Liver (tissue), 8 donors: ENCODE measurements at regions not wholly inside any gene's neighbourhood (a gene's known extent, or its start where the extent isn't known, plus 50 kb on each side); places are given as distances from the start of the nearest gene placed in this dataset.

Experiments used
- DNase-seq: peaks from one replicate; pipeline ENCODE4 v3.0.0-alpha.2; 2017; ENCODE audit warnings: low spot score
- H3K27ac ChIP-seq, 2 donors: one replicate each; pipeline ENCODE4 v1.7.0; 2013; ENCODE audit warnings: inconsistent platforms in 2 of 2, low read length in 2 of 2, control low read depth in 1 of 2, low read depth in 1 of 2, mild to moderate bottlenecking in 1 of 2
- H3K27me3 ChIP-seq, 4 donors: one replicate each; pipeline versions ENCODE4 v1.6.1 to v1.7.0; 2013; ENCODE audit warnings: low read length in 3 of 4, inconsistent platforms in 1 of 4, mild to moderate bottlenecking in 1 of 4, moderate library complexity in 1 of 4; ENCODE audit not compliant: control insufficient read depth in 4 of 4, insufficient read depth in 4 of 4
- H3K36me3 ChIP-seq, 4 donors: one replicate each; pipeline versions ENCODE4 v1.6.1 to v1.7.0; 2013; ENCODE audit warnings: low read length in 3 of 4, mild to moderate bottlenecking in 3 of 4, low read depth in 1 of 4, moderate library complexity in 1 of 4; ENCODE audit not compliant: control insufficient read depth in 4 of 4, insufficient read depth in 3 of 4
- H3K4me1 ChIP-seq, 4 donors: one replicate each; pipeline versions ENCODE4 v1.6.1 to v1.7.0; 2013; ENCODE audit warnings: low read length in 3 of 4, mild to moderate bottlenecking in 3 of 4, moderate library complexity in 1 of 4; ENCODE audit not compliant: control insufficient read depth in 4 of 4, insufficient read depth in 4 of 4
- H3K4me3 ChIP-seq, 3 donors: one replicate each; pipeline versions ENCODE4 v1.6.1 to v1.7.0; 2013; ENCODE audit warnings: low read length in 3 of 3, control low read depth in 1 of 3, low read depth in 1 of 3, mild to moderate bottlenecking in 1 of 3
- H3K9ac ChIP-seq, 2 donors: one replicate each; pipeline ENCODE4 v1.7.0; 2013; ENCODE audit warnings: low read length in 2 of 2, mild to moderate bottlenecking in 2 of 2, moderate library complexity in 2 of 2, control low read depth in 1 of 2, low read depth in 1 of 2
- H3K9me3 ChIP-seq, 4 donors: one replicate each; pipeline versions ENCODE4 v1.6.1 to v1.7.0; 2013; ENCODE audit warnings: low read length in 3 of 4; ENCODE audit not compliant: control insufficient read depth in 4 of 4
- ATF3 ChIP-seq: IDR thresholded peaks from 2 replicates; pipeline ENCODE4 v1.6.1; 2016; ENCODE audit warnings: antibody characterized with exemption
- EGR1 ChIP-seq, 2 donors: IDR thresholded peaks; 2 replicates each; pipeline ENCODE4 v1.6.1; 2016 to 2018; ENCODE audit warnings: antibody characterized with exemption in 2 of 2, low read depth in 2 of 2
- FOXA1 ChIP-seq: IDR thresholded peaks from 2 replicates; pipeline ENCODE4 v1.6.1; 2016; ENCODE audit warnings: antibody characterized with exemption
- FOXA2 ChIP-seq: IDR thresholded peaks from 2 replicates; pipeline ENCODE4 v1.6.1; 2016; ENCODE audit warnings: antibody characterized with exemption
- GABPA ChIP-seq, 2 donors: IDR thresholded peaks in 1 of 2; conservative IDR thresholded peaks in 1 of 2; 2 replicates each; pipeline ENCODE4 v1.6.1; 2016; ENCODE audit warnings: antibody characterized with exemption in 2 of 2, mild to moderate bottlenecking in 1 of 2, moderate library complexity in 1 of 2
- HNF4A ChIP-seq, 2 donors: conservative IDR thresholded peaks; 2 replicates each; pipeline ENCODE4 v1.6.1; 2016; ENCODE audit warnings: antibody characterized with exemption in 2 of 2, mild to moderate bottlenecking in 2 of 2
- HNF4G ChIP-seq: IDR thresholded peaks from 2 replicates; pipeline ENCODE4 v1.6.1; 2016; ENCODE audit warnings: antibody characterized with exemption
- JUND ChIP-seq, 2 donors: IDR thresholded peaks; 2 replicates each; pipeline ENCODE4 v1.6.1; 2016; ENCODE audit warnings: antibody characterized with exemption in 2 of 2
- MAX ChIP-seq: IDR thresholded peaks from 2 replicates; pipeline ENCODE4 v1.6.1; 2016; ENCODE audit warnings: antibody characterized with exemption
- NR2F2 ChIP-seq: IDR thresholded peaks from 2 replicates; pipeline ENCODE4 v1.6.1; 2016; ENCODE audit warnings: antibody characterized with exemption
- RAD21 ChIP-seq, 2 donors: IDR thresholded peaks; 2 replicates each; pipeline ENCODE4 v1.6.1; 2016; ENCODE audit warnings: antibody characterized with exemption in 2 of 2, mild to moderate bottlenecking in 2 of 2
- RXRA ChIP-seq, 2 donors: IDR thresholded peaks; 2 replicates each; pipeline ENCODE4 v1.6.1; 2017 to 2018; ENCODE audit warnings: antibody characterized with exemption in 2 of 2, mild to moderate bottlenecking in 1 of 2
- SP1 ChIP-seq: IDR thresholded peaks from 2 replicates; pipeline ENCODE4 v1.6.1; 2018; ENCODE audit warnings: antibody characterized with exemption, mild to moderate bottlenecking
- TAF1 ChIP-seq: conservative IDR thresholded peaks from 2 replicates; pipeline ENCODE4 v1.6.1; 2016; ENCODE audit warnings: antibody characterized with exemption, mild to moderate bottlenecking
- YY1 ChIP-seq: IDR thresholded peaks from 2 replicates; pipeline ENCODE4 v1.6.1; 2016; ENCODE audit warnings: antibody characterized with exemption, mild to moderate bottlenecking
- WGBS: extraction: QIAGEN DNeasy Blood & Tissue Kit; methylation state at CpG from one replicate; pipeline ENCODE4 v1.1.7; 2013; 5-methylcytosine and 5-hydroxymethylcytosine counted together
- TF ChIP-seq, protein P1 (sequence below): fragments of 150-350 bp; IDR thresholded peaks from 2 replicates; pipeline ENCODE4 v1.5.1; 2017; ENCODE audit warnings: improper control_type of control experiment, low read depth, low read length; ENCODE audit not compliant: missing input control
- TF ChIP-seq, protein P2 (sequence below): IDR thresholded peaks from 2 replicates; pipeline ENCODE4 v1.6.1; 2016; ENCODE audit warnings: antibody characterized with exemption, mild to moderate bottlenecking
- TF ChIP-seq, protein P3 (sequence below): IDR thresholded peaks from 2 replicates; pipeline ENCODE4 v1.6.1; 2016; ENCODE audit warnings: antibody characterized with exemption
- donor health status: healthy.
- donor health status: healthy.
- donor health status: healthy.
- donor health status: healthy.
- donor health status: healthy.

- H3K27ac ChIP-seq = no peak overlapping the region
- no peak for DNase-seq
- H3K4me1 ChIP-seq = no peaks in the 10 kb centered on the region
- H3K4me3 ChIP-seq = no peak overlapping the region
- TF ChIP-seq, protein P1, sequence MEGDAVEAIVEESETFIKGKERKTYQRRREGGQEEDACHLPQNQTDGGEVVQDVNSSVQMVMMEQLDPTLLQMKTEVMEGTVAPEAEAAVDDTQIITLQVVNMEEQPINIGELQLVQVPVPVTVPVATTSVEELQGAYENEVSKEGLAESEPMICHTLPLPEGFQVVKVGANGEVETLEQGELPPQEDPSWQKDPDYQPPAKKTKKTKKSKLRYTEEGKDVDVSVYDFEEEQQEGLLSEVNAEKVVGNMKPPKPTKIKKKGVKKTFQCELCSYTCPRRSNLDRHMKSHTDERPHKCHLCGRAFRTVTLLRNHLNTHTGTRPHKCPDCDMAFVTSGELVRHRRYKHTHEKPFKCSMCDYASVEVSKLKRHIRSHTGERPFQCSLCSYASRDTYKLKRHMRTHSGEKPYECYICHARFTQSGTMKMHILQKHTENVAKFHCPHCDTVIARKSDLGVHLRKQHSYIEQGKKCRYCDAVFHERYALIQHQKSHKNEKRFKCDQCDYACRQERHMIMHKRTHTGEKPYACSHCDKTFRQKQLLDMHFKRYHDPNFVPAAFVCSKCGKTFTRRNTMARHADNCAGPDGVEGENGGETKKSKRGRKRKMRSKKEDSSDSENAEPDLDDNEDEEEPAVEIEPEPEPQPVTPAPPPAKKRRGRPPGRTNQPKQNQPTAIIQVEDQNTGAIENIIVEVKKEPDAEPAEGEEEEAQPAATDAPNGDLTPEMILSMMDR = no peak
- TF ChIP-seq ATF3 (no peak), RXRA (IDR thresholded peaks at IDR 0.05) (no peak), MAX (no peak), FOXA1 (no peak), GABPA (IDR thresholded peaks at IDR 0.05 in 1 of 2, conservative IDR thresholded peaks at IDR 0.05 in 1 of 2) (no peak), HNF4G (no peak), EGR1 (IDR thresholded peaks at IDR 0.05; ENCODE audit: low read depth in 2 of 2) (no peak), SP1 (no peak), JUND (IDR thresholded peaks at IDR 0.05) (no peak), TAF1 (no peak)
- TF ChIP-seq, protein P2, sequence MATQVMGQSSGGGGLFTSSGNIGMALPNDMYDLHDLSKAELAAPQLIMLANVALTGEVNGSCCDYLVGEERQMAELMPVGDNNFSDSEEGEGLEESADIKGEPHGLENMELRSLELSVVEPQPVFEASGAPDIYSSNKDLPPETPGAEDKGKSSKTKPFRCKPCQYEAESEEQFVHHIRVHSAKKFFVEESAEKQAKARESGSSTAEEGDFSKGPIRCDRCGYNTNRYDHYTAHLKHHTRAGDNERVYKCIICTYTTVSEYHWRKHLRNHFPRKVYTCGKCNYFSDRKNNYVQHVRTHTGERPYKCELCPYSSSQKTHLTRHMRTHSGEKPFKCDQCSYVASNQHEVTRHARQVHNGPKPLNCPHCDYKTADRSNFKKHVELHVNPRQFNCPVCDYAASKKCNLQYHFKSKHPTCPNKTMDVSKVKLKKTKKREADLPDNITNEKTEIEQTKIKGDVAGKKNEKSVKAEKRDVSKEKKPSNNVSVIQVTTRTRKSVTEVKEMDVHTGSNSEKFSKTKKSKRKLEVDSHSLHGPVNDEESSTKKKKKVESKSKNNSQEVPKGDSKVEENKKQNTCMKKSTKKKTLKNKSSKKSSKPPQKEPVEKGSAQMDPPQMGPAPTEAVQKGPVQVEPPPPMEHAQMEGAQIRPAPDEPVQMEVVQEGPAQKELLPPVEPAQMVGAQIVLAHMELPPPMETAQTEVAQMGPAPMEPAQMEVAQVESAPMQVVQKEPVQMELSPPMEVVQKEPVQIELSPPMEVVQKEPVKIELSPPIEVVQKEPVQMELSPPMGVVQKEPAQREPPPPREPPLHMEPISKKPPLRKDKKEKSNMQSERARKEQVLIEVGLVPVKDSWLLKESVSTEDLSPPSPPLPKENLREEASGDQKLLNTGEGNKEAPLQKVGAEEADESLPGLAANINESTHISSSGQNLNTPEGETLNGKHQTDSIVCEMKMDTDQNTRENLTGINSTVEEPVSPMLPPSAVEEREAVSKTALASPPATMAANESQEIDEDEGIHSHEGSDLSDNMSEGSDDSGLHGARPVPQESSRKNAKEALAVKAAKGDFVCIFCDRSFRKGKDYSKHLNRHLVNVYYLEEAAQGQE = no peak
- H3K36me3 ChIP-seq = no peaks in the 10 kb centered on the region
- H3K9me3 ChIP-seq = no peaks in the 10 kb centered on the region
- 79% methylated on average over 5 of the region's 5 CpGs for whole genome bisulfite sequencing
- no peak overlapping the region for H3K9ac ChIP-seq
- H3K27me3 ChIP-seq = no peaks in the 10 kb centered on the region
Measured at GRCh38 chr1:198922638-198923430, 284.0 kb downstream of the PTPRC start.

- H3K9ac ChIP-seq = no peak overlapping the region
- TF ChIP-seq TAF1 (no peak), HNF4G (no peak), YY1 (no peak), EGR1 (IDR thresholded peaks at IDR 0.05; ENCODE audit: low read depth in 2 of 2) (no peak), JUND (IDR thresholded peaks at IDR 0.05) (no peak), RXRA (IDR thresholded peaks at IDR 0.05) (no peak), MAX (no peak), ATF3 (no peak), NR2F2 (no peak), GABPA (IDR thresholded peaks at IDR 0.05 in 1 of 2, conservative IDR thresholded peaks at IDR 0.05 in 1 of 2) (no peak), SP1 (no peak), FOXA1 (no peak), HNF4A (conservative IDR thresholded peaks at IDR 0.05) (no peak), FOXA2 (no peak), RAD21 (IDR thresholded peaks at IDR 0.05) (no peak)
- TF ChIP-seq, protein P3, sequence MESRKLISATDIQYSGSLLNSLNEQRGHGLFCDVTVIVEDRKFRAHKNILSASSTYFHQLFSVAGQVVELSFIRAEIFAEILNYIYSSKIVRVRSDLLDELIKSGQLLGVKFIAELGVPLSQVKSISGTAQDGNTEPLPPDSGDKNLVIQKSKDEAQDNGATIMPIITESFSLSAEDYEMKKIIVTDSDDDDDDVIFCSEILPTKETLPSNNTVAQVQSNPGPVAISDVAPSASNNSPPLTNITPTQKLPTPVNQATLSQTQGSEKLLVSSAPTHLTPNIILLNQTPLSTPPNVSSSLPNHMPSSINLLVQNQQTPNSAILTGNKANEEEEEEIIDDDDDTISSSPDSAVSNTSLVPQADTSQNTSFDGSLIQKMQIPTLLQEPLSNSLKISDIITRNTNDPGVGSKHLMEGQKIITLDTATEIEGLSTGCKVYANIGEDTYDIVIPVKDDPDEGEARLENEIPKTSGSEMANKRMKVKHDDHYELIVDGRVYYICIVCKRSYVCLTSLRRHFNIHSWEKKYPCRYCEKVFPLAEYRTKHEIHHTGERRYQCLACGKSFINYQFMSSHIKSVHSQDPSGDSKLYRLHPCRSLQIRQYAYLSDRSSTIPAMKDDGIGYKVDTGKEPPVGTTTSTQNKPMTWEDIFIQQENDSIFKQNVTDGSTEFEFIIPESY = no peak
- TF ChIP-seq, protein P2 = no peak
- H3K4me1 ChIP-seq = peaks cover 0 to 1% (median 0%) of the 10 kb centered on the region in 4 donors
- WGBS = 79% methylated on average over 1 of the region's 1 CpG
- no peak overlapping the region for H3K27ac ChIP-seq
- H3K9me3 ChIP-seq = no peaks in the 10 kb centered on the region
- H3K4me3 ChIP-seq = no peak overlapping the region
- no peak for DNase-seq
- no peaks in the 10 kb centered on the region for H3K36me3 ChIP-seq
- H3K27me3 ChIP-seq = no peaks in the 10 kb centered on the region
Measured at GRCh38 chr1:198923993-198924392, 285.2 kb downstream of the PTPRC start.
